ENCODE measurements at regions not wholly inside any gene's neighbourhood (a gene's known extent, or its start where the extent isn't known, plus 50 kb on each side); places are given as distances from the start of the nearest gene placed in this dataset.
A peak's percentile ranks its signal among the peaks of the same experiment; 100 is the strongest.

DNA sequence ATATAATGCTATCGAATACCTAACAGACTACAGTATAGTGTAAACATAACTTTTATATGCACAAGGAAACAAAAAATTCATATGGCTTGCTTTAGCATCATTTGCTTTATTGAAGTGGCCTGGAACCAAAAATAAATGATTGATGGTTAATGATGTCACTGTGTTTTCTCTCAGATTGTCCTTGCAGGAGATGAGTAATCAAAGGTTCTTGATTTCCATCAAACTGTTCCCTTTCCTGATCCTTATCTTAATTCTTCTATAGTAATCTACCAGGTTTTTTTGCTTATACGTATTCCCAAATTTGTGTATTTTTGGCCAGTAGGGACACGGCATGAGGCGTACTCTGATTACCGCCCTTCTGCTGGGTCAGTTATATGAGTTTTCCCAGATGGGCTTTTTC is 104.9 kb upstream of the CXCR4 start:
- Histone ChIP-seq H3K9me3 (no peaks in the 10 kb centered on the region), H3K27ac (no peak overlapping the region), H3K4me1 (no peaks in the 10 kb centered on the region), H3K27me3 (no peaks in the 10 kb centered on the region), H3K36me3 (no peaks in the 10 kb centered on the region), H3K4me3 (no peak overlapping the region)
- intact Hi-C loops (cut with DNase I) = no loop called here
- TF ChIP-seq, protein P1, sequence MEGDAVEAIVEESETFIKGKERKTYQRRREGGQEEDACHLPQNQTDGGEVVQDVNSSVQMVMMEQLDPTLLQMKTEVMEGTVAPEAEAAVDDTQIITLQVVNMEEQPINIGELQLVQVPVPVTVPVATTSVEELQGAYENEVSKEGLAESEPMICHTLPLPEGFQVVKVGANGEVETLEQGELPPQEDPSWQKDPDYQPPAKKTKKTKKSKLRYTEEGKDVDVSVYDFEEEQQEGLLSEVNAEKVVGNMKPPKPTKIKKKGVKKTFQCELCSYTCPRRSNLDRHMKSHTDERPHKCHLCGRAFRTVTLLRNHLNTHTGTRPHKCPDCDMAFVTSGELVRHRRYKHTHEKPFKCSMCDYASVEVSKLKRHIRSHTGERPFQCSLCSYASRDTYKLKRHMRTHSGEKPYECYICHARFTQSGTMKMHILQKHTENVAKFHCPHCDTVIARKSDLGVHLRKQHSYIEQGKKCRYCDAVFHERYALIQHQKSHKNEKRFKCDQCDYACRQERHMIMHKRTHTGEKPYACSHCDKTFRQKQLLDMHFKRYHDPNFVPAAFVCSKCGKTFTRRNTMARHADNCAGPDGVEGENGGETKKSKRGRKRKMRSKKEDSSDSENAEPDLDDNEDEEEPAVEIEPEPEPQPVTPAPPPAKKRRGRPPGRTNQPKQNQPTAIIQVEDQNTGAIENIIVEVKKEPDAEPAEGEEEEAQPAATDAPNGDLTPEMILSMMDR (IDR thresholded peaks at IDR 0.05) = no peak
- ATAC-seq (no peak), DNase-seq (no peak)

DNA sequence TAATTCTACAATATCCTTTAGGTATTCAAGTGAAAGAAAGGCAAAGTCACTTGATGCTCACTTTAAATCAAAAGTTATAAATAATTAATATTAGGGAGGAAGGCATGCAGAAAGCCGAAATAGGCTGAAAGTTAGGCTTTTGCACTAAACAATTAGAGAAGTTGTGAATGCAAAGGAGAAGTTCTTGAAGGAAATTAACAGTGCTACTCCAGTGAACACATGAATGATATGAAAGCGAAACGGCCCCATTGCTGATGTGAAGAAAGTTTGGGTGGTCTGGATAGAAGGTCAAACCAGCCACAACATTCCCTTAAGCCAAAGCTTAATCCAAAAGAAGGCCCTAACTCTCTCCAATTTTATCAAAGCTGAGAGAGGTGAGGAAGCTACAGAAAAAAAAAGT is 103.1 kb upstream of the CXCR4 start:
- H3K27ac ChIP-seq = no peak overlapping the region
- no peaks in the 10 kb centered on the region for H3K27me3 ChIP-seq
- DNase-seq = no peak
- H3K4me3 ChIP-seq = no peak overlapping the region
- H3K4me1 ChIP-seq = no peaks in the 10 kb centered on the region
- TF ChIP-seq, protein P1 (IDR thresholded peaks at IDR 0.05) = no peak
- ATAC-seq = no peak
- H3K9me3 ChIP-seq = no peaks in the 10 kb centered on the region
- H3K36me3 ChIP-seq = no peaks in the 10 kb centered on the region
- intact Hi-C loops (cut with DNase I) = no loop called here

DNA sequence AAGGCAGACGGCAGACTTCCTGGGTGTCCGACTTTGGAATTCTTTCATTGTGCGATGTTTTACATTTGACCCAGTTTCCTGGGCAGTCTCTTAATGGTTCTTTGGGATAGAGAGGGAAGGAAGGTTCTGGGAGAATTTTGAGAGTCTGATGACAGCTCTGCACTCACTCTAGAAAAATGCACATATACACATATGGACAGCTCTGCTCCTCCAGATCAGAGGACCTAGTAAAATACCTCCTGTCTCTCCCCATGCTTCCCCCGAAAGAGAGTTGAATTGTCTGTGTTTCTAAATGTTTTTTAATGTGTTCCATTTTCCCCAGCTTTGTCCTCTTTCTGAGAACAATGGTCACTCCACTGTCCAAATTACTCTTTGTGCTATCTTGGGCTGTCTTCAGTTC is 102.0 kb upstream of the CXCR4 start:
- Histone ChIP-seq H3K9me3 (no peaks in the 10 kb centered on the region), H3K4me3 (no peak overlapping the region), H3K27me3 (no peaks in the 10 kb centered on the region), H3K36me3 (no peaks in the 10 kb centered on the region), H3K4me1 (peaks cover 6% of the 10 kb centered on the region), H3K27ac (no peak overlapping the region)
- ATAC-seq = no peak
- TF ChIP-seq, protein P1 (IDR thresholded peaks at IDR 0.05) = no peak
- DNase-seq = no peak
- intact Hi-C loops (cut with DNase I) = no loop called here

DNA sequence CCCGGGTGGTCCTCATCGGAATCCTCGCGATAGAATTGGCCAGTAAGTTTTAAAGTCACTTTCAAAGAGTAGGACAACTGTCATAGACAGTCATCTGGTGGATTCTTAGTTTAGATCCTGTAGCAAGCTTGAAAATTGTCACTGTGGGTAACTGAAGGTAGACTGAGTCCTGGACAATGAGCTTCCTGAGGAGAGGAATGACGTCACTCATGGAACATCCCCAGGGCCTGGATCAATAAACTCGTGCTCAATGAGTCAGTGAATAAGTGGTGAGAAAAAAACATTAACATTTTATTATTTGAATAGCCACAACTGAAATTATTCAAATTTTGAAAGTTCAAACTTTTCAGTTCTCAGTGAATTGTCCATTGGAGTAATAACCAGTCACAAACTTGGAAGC is 101.4 kb upstream of the CXCR4 start:
- H3K9me3 ChIP-seq = no peaks in the 10 kb centered on the region
- no peak overlapping the region for H3K4me3 ChIP-seq
- H3K27me3 ChIP-seq = no peaks in the 10 kb centered on the region
- H3K36me3 ChIP-seq = no peaks in the 10 kb centered on the region
- DNase-seq = no peak
- no peak overlapping the region for H3K27ac ChIP-seq
- ATAC-seq = no peak
- TF ChIP-seq, protein P1 (IDR thresholded peaks at IDR 0.05) = no peak
- peaks cover 12% of the 10 kb centered on the region for H3K4me1 ChIP-seq
- intact Hi-C loops (cut with DNase I) = no loop called here

DNA sequence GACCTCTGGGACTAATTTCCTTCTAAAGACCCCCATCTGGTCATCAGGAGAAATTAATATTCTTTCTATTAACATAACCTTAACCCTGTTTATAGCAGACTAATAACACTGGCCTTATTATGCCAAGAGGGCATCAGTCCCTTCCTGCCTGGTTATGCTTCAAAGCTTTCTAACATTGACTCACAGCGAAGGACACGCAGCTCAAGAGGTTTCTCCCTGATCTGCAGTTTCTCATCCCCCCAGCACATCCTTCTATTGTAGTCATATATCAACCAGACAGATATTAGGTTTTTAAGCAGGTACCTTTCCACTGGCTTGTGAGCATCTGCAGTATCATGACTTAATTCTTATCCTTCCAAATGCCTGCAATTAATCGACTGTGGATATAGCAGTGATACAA is 100.0 kb upstream of the CXCR4 start:
- intact Hi-C loops (cut with DNase I) = no loop called here
- TF ChIP-seq, protein P1 (IDR thresholded peaks at IDR 0.05) = no peak

DNA sequence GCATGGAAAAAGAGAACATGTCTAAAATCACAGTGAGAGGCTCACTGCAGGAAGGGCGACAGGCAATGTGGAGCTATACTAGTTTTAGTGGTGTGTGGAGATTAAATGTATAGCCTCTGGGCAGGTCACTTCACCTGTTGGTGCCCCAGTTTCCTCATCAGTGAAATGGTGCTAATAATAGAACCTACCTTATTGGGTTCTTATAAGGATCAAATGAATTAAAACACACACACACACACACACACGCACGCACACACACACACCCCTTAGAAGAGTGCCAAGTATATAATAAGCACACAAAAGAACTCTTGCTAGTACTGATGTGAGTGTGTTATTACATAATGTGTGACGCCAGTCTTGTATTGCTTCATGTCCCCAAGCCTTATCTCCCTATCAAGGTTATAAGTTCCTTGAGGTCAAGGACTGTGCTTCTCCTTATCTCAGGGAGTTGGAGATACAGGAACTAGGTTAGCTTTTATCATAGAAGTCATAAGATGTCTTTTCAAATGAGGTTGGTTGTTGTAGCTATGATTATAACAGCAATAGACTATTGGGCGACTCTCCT is 98.0 kb upstream of the CXCR4 start:
- no peaks in the 10 kb centered on the region for H3K27me3 ChIP-seq
- H3K36me3 ChIP-seq = no peaks in the 10 kb centered on the region
- DNase-seq = no peak
- intact Hi-C loops (cut with DNase I) = no loop called here
- H3K4me1 ChIP-seq = peaks cover 20% of the 10 kb centered on the region
- ATAC-seq = peak; percentile 36
- no peaks in the 10 kb centered on the region for H3K9me3 ChIP-seq
- H3K27ac ChIP-seq = no peak overlapping the region
- TF ChIP-seq, protein P1 (IDR thresholded peaks at IDR 0.05) = no peak
- no peak overlapping the region for H3K4me3 ChIP-seq

More for the DNA sequence above, 100.0 kb upstream of the CXCR4 start:
- Histone ChIP-seq H3K4me1 (peaks cover 20% of the 10 kb centered on the region), H3K27me3 (no peaks in the 10 kb centered on the region), H3K27ac (no peak overlapping the region), H3K9me3 (no peaks in the 10 kb centered on the region), H3K36me3 (no peaks in the 10 kb centered on the region), H3K4me3 (no peak overlapping the region)
- ATAC-seq = no peak
- no peak for DNase-seq
